Muscle of leg (tissue), 3 donors: ENCODE measurements at regions not wholly inside any gene's neighbourhood (a gene's known extent, or its start where the extent isn't known, plus 50 kb on each side); places are given as distances from the start of the nearest gene placed in this dataset.

Experiments used
- DNase-seq: peaks from one replicate; pipeline ENCODE4 v3.0.0; 2013
- H3K27ac ChIP-seq: one replicate; pipeline ENCODE4 v1.5.1; 2013; ENCODE audit warnings: mild to moderate bottlenecking, low read length, control low read depth
- H3K27me3 ChIP-seq: one replicate; pipeline ENCODE4 v1.6.1; 2013; ENCODE audit warnings: low read length; ENCODE audit not compliant: control insufficient read depth, insufficient read depth
- H3K36me3 ChIP-seq: one replicate; pipeline ENCODE4 v1.6.1; 2013; ENCODE audit warnings: low read length; ENCODE audit not compliant: control insufficient read depth, insufficient read depth
- H3K4me1 ChIP-seq: one replicate; pipeline ENCODE4 v1.6.1; 2013; ENCODE audit warnings: low read length; ENCODE audit not compliant: control insufficient read depth, insufficient read depth
- H3K4me3 ChIP-seq: one replicate; pipeline ENCODE4 v1.5.1; 2013; ENCODE audit warnings: low read length, control low read depth
- H3K9me3 ChIP-seq: replicated peaks from 2 replicates; pipeline ENCODE4 v1.6.1; 2013; ENCODE audit warnings: low read depth, low read length; ENCODE audit not compliant: control insufficient read depth
- WGBS: methylation state at CpG from one replicate; pipeline ENCODE4 v1.1.5; 2013; ENCODE audit warnings: missing lambda C conversion rate; ENCODE audit not compliant: insufficient coverage; 5-methylcytosine and 5-hydroxymethylcytosine counted together

GRCh38 chr7:89738549-89738948, 415.7 kb upstream of the STEAP1 start:
- H3K27ac ChIP-seq = no peak overlapping the region
- H3K4me1 ChIP-seq = no peaks in the 10 kb centered on the region
- no peak overlapping the region for H3K4me3 ChIP-seq
- no peaks in the 10 kb centered on the region for H3K27me3 ChIP-seq
- no peak for DNase-seq
- H3K36me3 ChIP-seq = no peaks in the 10 kb centered on the region
- no peaks in the 10 kb centered on the region for H3K9me3 ChIP-seq
- WGBS = no CpG with 5 or more reads among the region's 2 CpGs

GRCh38 chr7:89757910-89758309, 396.4 kb upstream of the STEAP1 start:
- Histone ChIP-seq H3K27me3 (no peaks in the 10 kb centered on the region), H3K4me1 (no peaks in the 10 kb centered on the region), H3K9me3 (no peaks in the 10 kb centered on the region), H3K4me3 (no peak overlapping the region), H3K36me3 (no peaks in the 10 kb centered on the region), H3K27ac (no peak overlapping the region)
- no peak for DNase-seq

GRCh38 chr7:89760690-89761089, 393.6 kb upstream of the STEAP1 start:
- Histone ChIP-seq H3K36me3 (no peaks in the 10 kb centered on the region), H3K27me3 (no peaks in the 10 kb centered on the region), H3K27ac (no peak overlapping the region), H3K4me3 (no peak overlapping the region), H3K4me1 (no peaks in the 10 kb centered on the region), H3K9me3 (no peaks in the 10 kb centered on the region)
- no peak for DNase-seq
- 89% methylated on average over 3 of the region's 3 CpGs for WGBS

GRCh38 chr7:89761173-89761572, 393.1 kb upstream of the STEAP1 start:
- no peak for DNase-seq
- WGBS = 80% methylated on average over 1 of the region's 1 CpG
- H3K9me3 ChIP-seq = no peaks in the 10 kb centered on the region
- no peaks in the 10 kb centered on the region for H3K27me3 ChIP-seq
- H3K27ac ChIP-seq = no peak overlapping the region
- H3K4me3 ChIP-seq = no peak overlapping the region
- H3K36me3 ChIP-seq = no peaks in the 10 kb centered on the region
- H3K4me1 ChIP-seq = no peaks in the 10 kb centered on the region

- no peak overlapping the region for H3K27ac ChIP-seq
- no peaks in the 10 kb centered on the region for H3K27me3 ChIP-seq
- DNase-seq = no peak
- H3K4me3 ChIP-seq = no peak overlapping the region
- no peaks in the 10 kb centered on the region for H3K4me1 ChIP-seq
- no CpG with 5 or more reads among the region's 4 CpGs for WGBS
- H3K36me3 ChIP-seq = no peaks in the 10 kb centered on the region
- H3K9me3 ChIP-seq = no peaks in the 10 kb centered on the region
Measured at GRCh38 chr7:89770161-89770560, 384.1 kb upstream of the STEAP1 start.

- no peaks in the 10 kb centered on the region for H3K36me3 ChIP-seq
- H3K27me3 ChIP-seq = no peaks in the 10 kb centered on the region
- WGBS = no CpG with 5 or more reads among the region's 3 CpGs
- DNase-seq = no peak
- H3K4me1 ChIP-seq = no peaks in the 10 kb centered on the region
- no peak overlapping the region for H3K4me3 ChIP-seq
- H3K9me3 ChIP-seq = no peaks in the 10 kb centered on the region
- no peak overlapping the region for H3K27ac ChIP-seq
Measured at GRCh38 chr7:89771003-89771636, 383.1 kb upstream of the STEAP1 start.

GRCh38 chr7:89772276-89772675, 382.0 kb upstream of the STEAP1 start:
- Histone ChIP-seq H3K27ac (no peak overlapping the region), H3K4me3 (no peak overlapping the region), H3K4me1 (no peaks in the 10 kb centered on the region), H3K27me3 (no peaks in the 10 kb centered on the region), H3K36me3 (no peaks in the 10 kb centered on the region), H3K9me3 (no peaks in the 10 kb centered on the region)
- no CpG with 5 or more reads among the region's 1 CpG for WGBS
- no peak for DNase-seq

- Histone ChIP-seq H3K9me3 (no peaks in the 10 kb centered on the region), H3K36me3 (no peaks in the 10 kb centered on the region), H3K4me1 (no peaks in the 10 kb centered on the region), H3K27ac (no peak overlapping the region), H3K27me3 (no peaks in the 10 kb centered on the region), H3K4me3 (no peak overlapping the region)
- no peak for DNase-seq
- WGBS = 63% methylated on average over 1 of the region's 2 CpGs
Measured at GRCh38 chr7:89773611-89774010, 380.7 kb upstream of the STEAP1 start.

- H3K36me3 ChIP-seq = no peaks in the 10 kb centered on the region
Measured at GRCh38 chr7:89775459-89775858, 378.8 kb upstream of the STEAP1 start.

GRCh38 chr7:89776980-89777379, 377.3 kb upstream of the STEAP1 start:
- Histone ChIP-seq H3K36me3 (no peaks in the 10 kb centered on the region), H3K27me3 (no peaks in the 10 kb centered on the region), H3K4me1 (no peaks in the 10 kb centered on the region), H3K27ac (no peak overlapping the region), H3K9me3 (peaks cover 4% of the 10 kb centered on the region), H3K4me3 (no peak overlapping the region)
- no peak for DNase-seq
- WGBS = no CpG with 5 or more reads among the region's 2 CpGs

More at GRCh38 chr7:89775459-89775858, 378.8 kb upstream of the STEAP1 start:
- Histone ChIP-seq H3K27ac (no peak overlapping the region), H3K27me3 (no peaks in the 10 kb centered on the region), H3K4me3 (no peak overlapping the region), H3K4me1 (no peaks in the 10 kb centered on the region), H3K9me3 (peaks cover 4% of the 10 kb centered on the region)
- DNase-seq = no peak

- no peak for DNase-seq
- Histone ChIP-seq H3K36me3 (no peaks in the 10 kb centered on the region), H3K27me3 (no peaks in the 10 kb centered on the region), H3K4me1 (no peaks in the 10 kb centered on the region), H3K27ac (no peak overlapping the region), H3K4me3 (no peak overlapping the region), H3K9me3 (peaks cover 4% of the 10 kb centered on the region)
Measured at GRCh38 chr7:89777499-89777898, 376.8 kb upstream of the STEAP1 start.
